Kidney glomerular epithelial cell (primary cell): ENCODE measurements at regions not wholly inside any gene's neighbourhood (a gene's known extent, or its start where the extent isn't known, plus 50 kb on each side); places are given as distances from the start of the nearest gene placed in this dataset.

Experiments
- DNase-seq: peaks from one replicate; lab custom pipeline; 2025; lab: John Stamatoyannopoulos, UW

DNA sequence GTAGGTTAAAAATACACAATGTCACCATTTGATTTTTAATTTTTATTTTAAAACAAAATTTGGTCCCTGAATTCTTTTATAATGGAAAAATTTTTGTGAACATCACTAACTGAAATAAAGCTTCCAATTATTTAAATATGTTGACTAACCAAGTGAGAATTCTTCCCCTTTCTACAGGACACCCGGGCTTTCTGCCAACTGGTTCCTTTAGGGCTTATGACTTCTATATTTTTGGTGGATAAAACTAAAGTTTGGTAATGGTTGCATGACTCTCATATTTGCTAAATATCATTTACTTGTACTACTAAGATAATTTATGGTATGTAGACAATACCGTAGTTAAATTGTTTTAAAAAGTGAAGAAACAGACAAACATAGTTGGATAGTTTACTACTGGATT, 291.0 kb upstream of the DOK6 start:
- no peak for DNase-seq

- DNase-seq: no peak
Measured at GRCh38 chr18:69120833-69121232, 279.9 kb upstream of the DOK6 start.

DNA sequence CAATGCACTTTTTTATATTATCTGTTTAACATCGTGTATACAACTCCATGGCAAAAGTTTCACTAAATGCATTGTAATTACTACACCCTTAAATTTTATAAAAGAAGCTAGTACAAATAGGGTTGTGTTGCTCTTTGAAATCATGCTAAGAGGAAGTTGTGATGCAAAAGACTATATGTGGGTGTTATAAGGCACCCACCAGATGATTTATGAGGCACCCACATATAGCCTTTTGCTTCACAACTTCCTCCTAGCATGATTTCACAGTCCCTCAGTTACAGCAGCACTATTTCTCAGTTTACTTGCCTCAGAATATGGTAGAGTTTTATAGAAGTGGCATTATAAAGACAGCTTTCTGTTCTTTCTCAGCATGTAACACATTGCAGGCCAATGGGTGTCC, 277.3 kb upstream of the DOK6 start:
- no peak for DNase-seq

DNA sequence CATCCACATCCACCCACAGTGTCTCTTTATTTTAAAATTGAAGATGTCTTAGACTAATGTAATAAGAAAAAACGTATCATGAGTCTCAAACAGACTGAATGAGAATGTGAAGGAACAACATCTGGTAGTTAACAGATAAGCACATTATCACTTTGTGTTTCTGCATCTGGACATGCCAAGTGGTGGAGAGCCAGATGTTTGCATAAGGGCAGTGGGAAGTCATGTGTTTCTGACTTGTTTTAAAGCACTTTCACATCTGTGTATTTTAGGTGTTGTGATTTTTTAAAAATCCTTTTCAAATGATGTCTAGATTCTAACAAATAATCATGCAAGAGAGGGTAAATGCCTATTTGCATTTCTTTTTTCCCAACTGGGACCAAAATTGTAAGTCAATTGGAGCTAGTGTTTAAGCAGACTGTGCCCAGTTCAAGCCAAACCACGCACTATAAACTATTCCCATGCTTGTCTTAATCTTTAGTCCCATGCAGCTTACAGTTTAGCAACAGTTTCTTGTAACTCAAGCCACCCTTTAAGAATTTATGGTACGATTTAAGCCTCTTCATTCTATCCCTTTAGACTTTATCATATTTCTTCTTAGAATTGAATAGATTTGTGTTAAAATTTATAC, 272.7 kb upstream of the DOK6 start:
- no peak for DNase-seq

- no peak for DNase-seq
Measured at GRCh38 chr18:69128566-69128965, 272.1 kb upstream of the DOK6 start.

- no peak for DNase-seq
Measured at GRCh38 chr18:69128978-69129377, 271.7 kb upstream of the DOK6 start.

GRCh38 chr18:69138088-69138487, 262.6 kb upstream of the DOK6 start:
- DNase-seq: no peak

DNA sequence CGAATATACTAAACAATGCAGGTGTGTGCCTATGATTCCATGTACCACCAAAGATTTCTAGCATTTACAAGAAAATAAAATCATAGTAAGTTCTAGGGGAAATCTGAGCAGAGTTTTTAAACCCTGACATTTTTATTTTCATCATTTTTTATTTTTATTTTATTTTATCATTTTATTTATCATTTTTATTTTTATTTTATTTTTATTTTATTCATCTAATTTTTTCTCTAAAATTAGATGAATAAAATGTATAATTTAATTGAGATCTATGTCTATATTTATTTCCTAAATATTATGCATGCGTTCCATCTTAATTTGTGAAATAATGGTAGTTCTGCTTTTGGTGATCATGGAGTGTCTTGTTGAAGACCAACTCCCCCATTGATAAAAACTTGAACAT, 257.6 kb upstream of the DOK6 start:
- DNase-seq: no peak

GRCh38 chr18:69152436-69152835, 248.3 kb upstream of the DOK6 start:
- no peak for DNase-seq

DNA sequence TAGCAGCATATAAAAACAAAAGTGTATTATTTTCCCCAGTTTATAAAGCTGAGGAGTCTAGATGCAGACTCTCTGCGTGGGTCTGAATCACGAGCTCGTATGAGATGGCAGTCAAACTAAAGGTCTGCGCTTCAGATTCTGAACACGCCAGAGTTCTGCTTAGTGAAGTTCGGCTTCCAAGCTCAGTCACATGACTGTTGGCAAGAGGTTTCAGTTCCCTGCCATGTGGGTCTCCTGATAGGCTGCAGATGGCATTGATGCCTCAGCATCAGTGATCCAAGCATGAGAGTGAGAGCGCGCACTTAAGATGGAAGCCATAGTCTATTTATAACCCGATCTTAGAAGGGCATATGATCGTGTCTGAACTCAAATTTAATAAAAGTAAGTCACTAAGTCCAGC, 242.8 kb upstream of the DOK6 start:
- DNase-seq: no peak

DNA sequence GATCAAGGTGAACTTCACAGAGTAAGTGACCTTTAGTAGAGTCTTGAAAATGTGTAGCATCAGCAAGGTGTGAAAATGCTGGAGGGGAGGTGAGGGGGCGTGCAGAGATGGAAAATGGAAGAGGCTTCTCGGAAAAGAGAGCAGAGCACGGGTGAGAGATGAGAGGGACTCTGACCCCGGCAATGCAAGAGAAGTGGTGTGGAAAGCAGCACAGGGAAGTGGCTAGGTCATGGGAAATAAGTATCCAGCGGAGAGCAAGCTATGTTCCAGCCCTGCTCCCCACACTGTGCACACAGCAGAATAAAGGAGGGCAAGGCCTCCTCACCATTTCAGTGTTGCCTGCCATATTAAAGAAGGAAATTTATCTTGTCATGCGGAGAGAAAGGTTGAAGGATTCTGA, 241.7 kb upstream of the DOK6 start:
- no peak for DNase-seq

GRCh38 chr18:69161383-69162028, 239.2 kb upstream of the DOK6 start:
- no peak for DNase-seq

DNA sequence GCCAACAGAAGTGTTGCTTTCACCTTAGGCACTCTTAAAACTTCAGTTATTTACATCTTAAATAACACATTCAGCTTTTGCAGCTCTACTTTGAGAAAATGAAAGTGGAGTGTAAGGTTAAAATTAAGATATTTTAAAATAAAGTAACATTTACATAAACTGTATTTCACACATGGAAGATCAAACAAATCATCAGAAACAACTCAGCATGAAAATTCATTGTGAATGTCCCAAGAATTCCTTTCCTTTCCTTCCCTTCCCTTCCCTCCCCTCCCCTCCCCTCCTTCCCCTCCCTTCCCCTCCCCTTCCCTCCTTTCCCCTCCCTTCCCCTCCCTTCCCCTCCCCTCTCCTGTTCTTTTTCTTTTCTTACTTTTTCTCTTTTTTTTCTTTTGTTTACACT, 238.0 kb upstream of the DOK6 start:
- DNase-seq: no peak

- no peak for DNase-seq
Measured at GRCh38 chr18:69172046-69172445, 228.6 kb upstream of the DOK6 start.

DNA sequence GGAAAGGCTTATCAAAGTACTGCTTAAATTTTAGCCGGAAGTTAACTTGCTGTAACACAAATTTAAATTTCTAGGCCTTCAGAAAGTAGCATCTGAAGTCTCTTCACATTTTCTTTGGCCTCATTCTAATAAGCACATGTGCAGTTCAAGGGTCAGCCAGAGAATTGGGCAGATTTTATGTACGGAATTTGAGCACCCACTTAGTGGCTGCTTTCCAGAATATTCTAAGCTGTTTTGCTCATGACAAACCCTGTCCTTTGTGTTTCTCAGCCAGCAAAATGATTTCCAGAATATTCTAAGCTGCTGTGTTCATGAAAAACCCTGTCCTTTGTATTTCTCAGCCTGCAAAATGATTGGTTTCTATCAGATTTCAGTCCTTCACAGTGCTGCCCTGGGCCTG, 225.0 kb upstream of the DOK6 start:
- no peak for DNase-seq

DNA sequence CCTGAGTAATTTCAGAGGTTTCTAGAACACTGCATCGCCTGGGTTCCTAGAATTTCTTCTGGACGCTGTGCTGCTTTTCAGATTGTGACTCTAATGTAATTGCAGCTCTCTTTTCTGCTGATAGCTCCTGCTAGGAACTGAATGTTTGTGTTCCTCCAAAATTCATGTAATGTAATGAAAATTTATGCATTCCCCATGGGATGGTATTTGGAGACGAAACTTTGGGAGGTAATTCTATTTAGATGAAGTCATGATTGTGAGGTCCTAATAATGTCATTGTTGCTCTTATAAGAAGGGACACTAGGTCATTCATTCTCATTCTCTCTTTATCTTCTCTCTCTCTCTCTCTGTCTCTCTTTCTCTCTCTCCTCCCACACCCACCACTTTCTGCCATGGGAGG, 223.9 kb upstream of the DOK6 start:
- DNase-seq: no peak

DNA sequence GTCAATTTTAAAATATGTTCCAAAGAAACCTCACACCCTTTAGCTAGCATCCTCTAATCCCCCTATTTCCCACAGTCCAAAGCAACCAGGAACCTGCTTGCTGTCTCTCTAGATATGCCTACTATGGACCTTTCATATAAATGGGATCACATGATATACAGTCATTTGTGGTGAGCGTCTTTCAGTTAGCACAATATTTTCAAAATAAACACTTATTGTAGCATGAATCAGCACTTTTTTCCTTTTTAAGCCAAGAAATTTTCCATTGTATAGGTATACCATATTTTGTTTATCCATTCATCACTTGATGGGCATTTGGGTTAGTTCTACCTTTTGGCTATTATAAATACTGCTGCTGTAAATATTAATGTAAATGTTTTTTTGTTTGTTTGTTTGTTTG, 223.0 kb upstream of the DOK6 start:
- no peak for DNase-seq

GRCh38 chr18:69186162-69186561, 214.5 kb upstream of the DOK6 start:
- no peak for DNase-seq

- DNase-seq: no peak
Measured at GRCh38 chr18:69196336-69196735, 204.4 kb upstream of the DOK6 start.

DNA sequence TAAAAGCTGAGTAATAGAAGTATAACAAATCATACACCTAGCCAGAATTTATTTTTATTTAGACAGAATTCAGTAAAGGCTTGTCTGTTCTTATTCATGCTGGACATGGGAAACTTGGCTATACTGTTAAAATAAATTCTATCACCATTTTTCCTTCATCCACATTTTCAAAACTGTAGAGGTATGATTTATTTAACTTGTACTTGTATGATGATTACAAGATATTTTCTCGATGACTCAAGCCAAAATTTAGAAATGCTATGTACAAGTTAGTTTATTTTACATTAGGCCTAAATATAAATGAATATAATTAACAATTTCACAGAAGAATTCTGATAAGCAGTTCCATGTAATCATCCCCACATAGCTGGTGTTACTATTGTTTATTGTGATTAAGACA, 194.8 kb upstream of the DOK6 start:
- no peak for DNase-seq

GRCh38 chr18:69208545-69208944, 192.1 kb upstream of the DOK6 start:
- DNase-seq: no peak

DNA sequence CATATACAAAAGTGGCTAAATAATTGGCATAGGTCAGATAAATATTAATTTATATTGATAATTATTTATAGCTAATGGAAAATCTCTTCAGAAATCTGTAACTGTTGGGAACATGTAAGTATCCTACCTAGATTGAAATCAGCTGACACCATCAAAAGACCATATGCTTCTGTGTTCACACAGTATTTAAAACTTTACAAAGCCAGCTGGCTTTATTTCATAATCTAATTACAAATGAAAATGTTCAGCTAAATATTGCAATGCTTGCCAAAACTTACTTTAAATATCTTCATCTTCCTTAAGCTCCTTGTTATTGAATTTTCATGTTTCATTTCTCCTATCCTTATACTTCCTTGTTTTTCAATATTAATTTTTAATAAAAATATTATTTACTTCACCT, 190.9 kb upstream of the DOK6 start:
- no peak for DNase-seq

GRCh38 chr18:69213842-69214241, 186.8 kb upstream of the DOK6 start:
- DNase-seq: no peak

DNA sequence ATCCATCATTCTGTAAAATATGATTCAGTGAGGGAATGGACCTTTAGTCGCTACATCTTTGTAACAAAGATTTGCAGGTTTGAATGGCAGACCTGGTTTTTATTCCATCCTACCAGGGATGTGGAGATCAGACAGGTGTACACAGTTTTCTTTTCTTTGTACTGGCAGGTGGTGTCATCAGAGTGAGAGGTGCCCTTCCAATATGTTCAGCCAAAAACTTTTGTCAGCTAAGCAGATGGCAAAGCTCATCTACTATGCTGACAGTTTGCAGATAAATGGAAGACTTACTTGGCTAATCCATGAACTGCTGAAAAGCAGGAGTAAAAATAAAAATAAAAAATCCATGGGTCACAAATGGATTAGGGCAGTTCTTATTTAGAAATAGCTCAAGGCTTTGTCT, 185.5 kb upstream of the DOK6 start:
- DNase-seq: no peak
